Mesenchymal stem cell (in vitro differentiated cells and primary cell): ENCODE measurements at regions not wholly inside any gene's neighbourhood (a gene's known extent, or its start where the extent isn't known, plus 50 kb on each side); places are given as distances from the start of the nearest gene placed in this dataset.
"Not testable (repeated sequence)": the region's sequence is repeated elsewhere in the genome, so short reads cannot be mapped to it uniquely, and the experiment has no call there.

Experiments used
- DNase-seq: peaks from one replicate; pipeline ENCODE4 v3.0.0-alpha.2; 2013
- H2AFZ ChIP-seq: one replicate; pipeline ENCODE4 v1.6.1; 2013; ENCODE audit warnings: low read depth, mild to moderate bottlenecking, control low read depth, inconsistent platforms, low read length, moderate library complexity
- H2AK5ac ChIP-seq: 2 replicates; pipeline ENCODE4 v1.6.1; 2013; ENCODE audit warnings: low read length, moderate library complexity, mild to moderate bottlenecking, inconsistent platforms; ENCODE audit not compliant: severe bottlenecking
- H2BK120ac ChIP-seq: one replicate; pipeline ENCODE4 v1.6.1; 2013; ENCODE audit warnings: low read depth, mild to moderate bottlenecking, inconsistent platforms, low read length, moderate library complexity
- H2BK12ac ChIP-seq, 2 experiments: one replicate each; pipeline ENCODE4 v1.6.1; 2013; ENCODE audit warnings: inconsistent platforms in 2 of 2, low read length in 2 of 2, mild to moderate bottlenecking in 2 of 2, moderate library complexity in 2 of 2, control low read depth in 1 of 2
- H2BK15ac ChIP-seq: one replicate; pipeline ENCODE4 v1.6.1; 2013; ENCODE audit warnings: mild to moderate bottlenecking, low read depth, inconsistent platforms; ENCODE audit not compliant: poor library complexity, severe bottlenecking
- H2BK5ac ChIP-seq: 2 replicates; pipeline ENCODE4 v1.6.1; 2013; ENCODE audit warnings: low read depth, mild to moderate bottlenecking, low read length, control low read depth, inconsistent platforms; ENCODE audit not compliant: poor library complexity, severe bottlenecking
- H3K14ac ChIP-seq, 2 experiments: one replicate each; pipeline ENCODE4 v1.6.1; 2013; ENCODE audit warnings: inconsistent platforms in 2 of 2, low read length in 2 of 2, control low read depth in 1 of 2, mild to moderate bottlenecking in 1 of 2, moderate library complexity in 1 of 2
- H3K18ac ChIP-seq, 2 experiments: one replicate each; pipeline ENCODE4 v1.6.1; 2013; ENCODE audit warnings: inconsistent platforms in 2 of 2, low read length in 2 of 2, control low read depth in 1 of 2, low read depth in 1 of 2, mild to moderate bottlenecking in 1 of 2
- H3K23ac ChIP-seq, 2 experiments: one replicate each; pipeline ENCODE4 v1.6.1; 2013; ENCODE audit warnings: inconsistent platforms in 2 of 2, low read length in 2 of 2, mild to moderate bottlenecking in 2 of 2, moderate library complexity in 2 of 2, control low read depth in 1 of 2
- H3K27ac ChIP-seq: 2 replicates; pipeline ENCODE4 v1.5.1; 2013; ENCODE audit warnings: mild to moderate bottlenecking, moderate library complexity, low read length, control low read depth, inconsistent platforms; ENCODE audit not compliant: poor library complexity, severe bottlenecking
- H3K27me3 ChIP-seq, 2 experiments: 2 replicates each; pipeline versions ENCODE4 v1.6.1 to v1.7.0; 2013; ENCODE audit warnings: low read length in 2 of 2, mild to moderate bottlenecking in 2 of 2, moderate library complexity in 2 of 2, control low read depth in 1 of 2, inconsistent platforms in 1 of 2; ENCODE audit not compliant: control insufficient read depth in 1 of 2, insufficient read depth in 1 of 2
- H3K36me3 ChIP-seq, 2 experiments: 2 replicates each; pipeline versions ENCODE4 v1.6.1 to v1.7.0; 2013; ENCODE audit warnings: low read length in 2 of 2, control low read depth in 1 of 2, inconsistent platforms in 1 of 2, low read depth in 1 of 2, mild to moderate bottlenecking in 1 of 2; ENCODE audit not compliant: insufficient read depth in 2 of 2, control insufficient read depth in 1 of 2
- H3K4ac ChIP-seq, 2 experiments: one replicate each; pipeline ENCODE4 v1.6.1; 2013; ENCODE audit warnings: inconsistent platforms in 2 of 2, low read length in 2 of 2, mild to moderate bottlenecking in 2 of 2, moderate library complexity in 2 of 2, control low read depth in 1 of 2, low read depth in 1 of 2
- H3K4me1 ChIP-seq: 2 replicates; pipeline ENCODE4 v1.6.1; 2013; ENCODE audit warnings: low read depth, low read length, control low read depth; ENCODE audit not compliant: control insufficient read depth, insufficient read depth
- H3K4me2 ChIP-seq: 2 replicates; pipeline ENCODE4 v1.6.1; 2013; ENCODE audit warnings: low read length, mild to moderate bottlenecking, inconsistent platforms; ENCODE audit not compliant: poor library complexity, severe bottlenecking
- H3K4me3 ChIP-seq, 2 experiments: 2 replicates each; pipeline versions ENCODE4 v1.5.1 to v1.7.0; 2013; ENCODE audit warnings: low read length in 2 of 2, mild to moderate bottlenecking in 2 of 2, control low read depth in 1 of 2, low read depth in 1 of 2; ENCODE audit not compliant: insufficient read depth in 1 of 2
- H3K79me1 ChIP-seq: replicated peaks from 2 replicates; pipeline ENCODE4 v1.6.1; 2013; ENCODE audit warnings: mild to moderate bottlenecking, control low read depth, low read length, inconsistent platforms; ENCODE audit not compliant: poor library complexity, severe bottlenecking
- H3K9ac ChIP-seq: 2 replicates; pipeline ENCODE4 v1.7.0; 2013; ENCODE audit warnings: mild to moderate bottlenecking, low read length, moderate library complexity
- H3K9me3 ChIP-seq: 2 replicates; pipeline ENCODE4 v1.7.0; 2013; ENCODE audit warnings: mild to moderate bottlenecking, low read length; ENCODE audit not compliant: control insufficient read depth
- H4K8ac ChIP-seq: one replicate; pipeline ENCODE4 v1.6.1; 2013; ENCODE audit warnings: inconsistent platforms, mild to moderate bottlenecking, low read length, moderate library complexity
- H4K91ac ChIP-seq: one replicate; pipeline ENCODE4 v1.6.1; 2013; ENCODE audit warnings: mild to moderate bottlenecking, low read length, inconsistent platforms
- WGBS: methylation state at CpG from one replicate; pipeline ENCODE4 v1.1.7; 2013; ENCODE audit warnings: mixed read lengths; 5-methylcytosine and 5-hydroxymethylcytosine counted together

GRCh38 chr14:27750114-27750513 is 1016.5 kb upstream of the FOXG1 start:
- Histone ChIP-seq H3K27ac (no peak overlapping the region), H3K36me3 (no peaks in the 10 kb centered on the region)
- 74% methylated on average over 2 of the region's 4 CpGs for WGBS

DNA sequence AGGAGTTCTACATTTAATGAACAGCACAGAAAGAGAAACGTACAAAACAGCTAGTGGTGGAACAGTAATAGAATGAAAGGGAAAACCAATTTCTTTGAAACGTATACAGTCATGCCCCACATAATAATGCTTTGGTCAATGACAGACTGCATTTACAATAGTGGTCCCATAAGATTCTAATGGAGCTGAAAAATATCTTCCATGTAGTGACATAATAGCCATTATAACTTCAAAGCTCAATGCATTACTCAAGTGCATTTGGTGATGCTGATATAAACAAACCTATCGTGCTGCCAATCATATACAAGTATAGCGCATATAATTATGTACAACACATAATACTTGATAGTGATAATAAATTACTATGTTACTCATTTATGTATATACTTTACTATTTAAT is 1008.9 kb upstream of the FOXG1 start:
- H3K4me1 ChIP-seq, H3K36me3 ChIP-seq, H3K27ac ChIP-seq, H2AFZ ChIP-seq, H3K4ac ChIP-seq, H3K9me3 ChIP-seq, H3K4me2 ChIP-seq, DNase-seq, H3K27me3 ChIP-seq, H3K4me3 ChIP-seq, H3K9ac ChIP-seq, H2BK12ac ChIP-seq, H3K14ac ChIP-seq, H4K8ac ChIP-seq, H2BK5ac ChIP-seq, H4K91ac ChIP-seq, H2AK5ac ChIP-seq, H3K23ac ChIP-seq, H3K18ac ChIP-seq, H3K79me1 ChIP-seq, H2BK120ac ChIP-seq, H2BK15ac ChIP-seq: not testable (repeated sequence)
- 72% methylated on average over 2 of the region's 4 CpGs for WGBS

More at GRCh38 chr14:27750114-27750513, 1016.5 kb upstream of the FOXG1 start:
- Histone ChIP-seq H2BK120ac (no peak overlapping the region), H3K79me1 (no peaks in the 10 kb centered on the region), H3K18ac (no peak overlapping the region), H3K9ac (no peak overlapping the region), H3K9me3 (no peaks in the 10 kb centered on the region), H4K8ac (no peak overlapping the region), H3K4ac (no peak overlapping the region), H2BK5ac (no peak overlapping the region), H2AFZ (no peak overlapping the region), H3K4me3 (no peak overlapping the region), H3K27me3 (no peaks in the 10 kb centered on the region), H4K91ac (no peak overlapping the region), H3K14ac (no peak overlapping the region), H3K4me2 (no peak overlapping the region), H3K4me1 (no peaks in the 10 kb centered on the region), H2BK12ac (no peak overlapping the region), H3K23ac (no peak overlapping the region), H2AK5ac (no peak overlapping the region), H2BK15ac (no peak overlapping the region)
- DNase-seq = no peak

- H3K9ac ChIP-seq, H2BK15ac ChIP-seq, H2BK12ac ChIP-seq, H3K4me3 ChIP-seq, H2BK120ac ChIP-seq, H2BK5ac ChIP-seq, H3K23ac ChIP-seq, DNase-seq, H3K4ac ChIP-seq, H2AFZ ChIP-seq, H3K9me3 ChIP-seq, H3K36me3 ChIP-seq, H3K4me1 ChIP-seq, H3K18ac ChIP-seq, H2AK5ac ChIP-seq, H4K8ac ChIP-seq, H3K14ac ChIP-seq, H3K27ac ChIP-seq, H3K79me1 ChIP-seq, H3K4me2 ChIP-seq, H4K91ac ChIP-seq, H3K27me3 ChIP-seq: not testable (repeated sequence)
- WGBS = 0% methylated on average over 1 of the region's 4 CpGs
Observed at GRCh38 chr14:27760367-27760766, 1006.2 kb upstream of the FOXG1 start.

DNA sequence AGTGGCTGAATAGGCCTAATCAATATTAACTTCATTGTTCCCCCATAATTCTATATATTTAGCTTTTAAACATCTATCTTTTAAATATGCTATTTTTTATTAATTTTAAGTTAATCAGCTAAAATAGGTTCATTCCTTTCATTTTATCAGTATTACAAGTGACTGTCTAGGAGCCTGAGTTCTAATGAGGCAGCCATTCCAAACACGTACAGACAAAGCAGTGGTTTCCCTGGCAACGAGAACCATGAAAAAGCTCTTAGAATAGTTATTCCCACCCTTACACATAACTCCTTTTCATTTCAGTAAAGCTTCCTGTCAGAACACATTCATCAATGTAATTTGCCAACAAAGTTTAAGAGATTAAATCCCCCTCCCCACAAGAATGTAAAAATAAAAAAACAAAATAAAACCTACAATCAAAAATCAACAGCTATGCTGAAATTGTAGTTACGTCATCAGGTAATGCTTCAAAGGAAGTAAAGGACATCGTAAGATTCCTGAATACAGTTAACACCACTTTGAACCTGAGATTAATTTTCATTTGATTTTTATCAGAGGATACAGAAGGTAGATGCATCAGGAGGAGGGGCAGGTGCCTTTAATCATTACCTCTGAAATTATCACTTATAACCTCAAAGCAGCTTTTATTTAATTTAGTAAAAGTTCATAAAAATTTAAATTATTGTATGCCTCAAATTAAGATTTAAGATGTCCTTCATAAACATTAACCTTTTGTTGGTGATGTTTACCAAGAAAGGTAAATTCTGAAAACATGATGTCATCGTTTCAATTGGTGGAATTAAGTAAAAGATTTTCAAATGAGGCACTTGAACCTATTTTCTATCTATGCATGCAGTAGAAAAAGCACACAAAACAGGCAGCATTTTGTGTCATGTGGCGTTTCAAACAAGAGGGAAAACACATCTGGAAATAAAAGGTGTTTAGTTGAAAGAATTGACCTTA is 967.2 kb upstream of the FOXG1 start:
- WGBS = 76% methylated on average over 4 of the region's 6 CpGs
- H2BK12ac ChIP-seq, H2BK120ac ChIP-seq, H2BK5ac ChIP-seq, H2AFZ ChIP-seq, H3K9me3 ChIP-seq, H3K4me2 ChIP-seq, H3K27ac ChIP-seq, H3K23ac ChIP-seq, H3K36me3 ChIP-seq, H3K18ac ChIP-seq, H2BK15ac ChIP-seq, H2AK5ac ChIP-seq, H3K79me1 ChIP-seq, H3K9ac ChIP-seq, H3K14ac ChIP-seq, H4K91ac ChIP-seq, DNase-seq, H3K4me3 ChIP-seq, H3K4me1 ChIP-seq, H4K8ac ChIP-seq, H3K27me3 ChIP-seq, H3K4ac ChIP-seq: not testable (repeated sequence)
